ENCODE measurements at regions not wholly inside any gene's neighbourhood (a gene's known extent, or its start where the extent isn't known, plus 50 kb on each side); places are given as distances from the start of the nearest gene placed in this dataset.

- no peaks in the 10 kb centered on the region for H3K4me1 ChIP-seq (ENCODE audit: insufficient read depth, low read length)
- H3K9me3 ChIP-seq (ENCODE audit: low read depth, low read length) = no peaks in the 10 kb centered on the region
- no peaks in the 10 kb centered on the region for H3K79me2 ChIP-seq (ENCODE audit: insufficient read depth, low read length)
- H3K27ac ChIP-seq (ENCODE audit: low read depth, low read length) = no peak overlapping the region
- H3K4me3 ChIP-seq (ENCODE audit: insufficient read depth, low read length) = no peak overlapping the region
- TF ChIP-seq CTCF (IDR thresholded peaks at IDR 0.05; ENCODE audit: extremely low read depth, low read depth, low read length) = no peak
- no peaks in the 10 kb centered on the region for H3K36me3 ChIP-seq (ENCODE audit: insufficient read depth, low read length)
- no peaks in the 10 kb centered on the region for H3K27me3 ChIP-seq (ENCODE audit: insufficient read depth, low read length)
- DNase-seq (ENCODE audit: insufficient read length, low spot score, missing footprints) = no peak
- H3K4me2 ChIP-seq (ENCODE audit: insufficient read depth, low read length) = no peak overlapping the region
- no peaks in the 10 kb centered on the region for H4K20me1 ChIP-seq (ENCODE audit: insufficient read depth, low read length)
- no peak overlapping the region for H2AFZ ChIP-seq (ENCODE audit: low read length)
Observed at GRCh38 chr1:147849098-147849895, 53.3 kb upstream of the GJA8 start.

- H3K79me2 ChIP-seq (ENCODE audit: insufficient read depth, low read length) = no peaks in the 10 kb centered on the region
- H4K20me1 ChIP-seq (ENCODE audit: insufficient read depth, low read length) = no peaks in the 10 kb centered on the region
- no peaks in the 10 kb centered on the region for H3K27me3 ChIP-seq (ENCODE audit: insufficient read depth, low read length)
- no peak overlapping the region for H2AFZ ChIP-seq (ENCODE audit: low read length)
- H3K36me3 ChIP-seq (ENCODE audit: insufficient read depth, low read length) = no peaks in the 10 kb centered on the region
- no peak overlapping the region for H3K4me3 ChIP-seq (ENCODE audit: insufficient read depth, low read length)
- H3K27ac ChIP-seq (ENCODE audit: low read depth, low read length) = no peak overlapping the region
- TF ChIP-seq CTCF (IDR thresholded peaks at IDR 0.05; ENCODE audit: extremely low read depth, low read depth, low read length) = no peak
- no peaks in the 10 kb centered on the region for H3K9me3 ChIP-seq (ENCODE audit: low read depth, low read length)
- no peak overlapping the region for H3K4me2 ChIP-seq (ENCODE audit: insufficient read depth, low read length)
- no peaks in the 10 kb centered on the region for H3K4me1 ChIP-seq (ENCODE audit: insufficient read depth, low read length)
- no peak for DNase-seq (ENCODE audit: insufficient read length, low spot score, missing footprints)
Observed at GRCh38 chr1:147850737-147851136, 51.9 kb upstream of the GJA8 start.

- no peak for DNase-seq (ENCODE audit: insufficient read length, low spot score, missing footprints)
- Histone ChIP-seq H4K20me1 (ENCODE audit: insufficient read depth, low read length) (no peaks in the 10 kb centered on the region), H3K4me2 (ENCODE audit: insufficient read depth, low read length) (no peak overlapping the region), H3K27ac (ENCODE audit: low read depth, low read length) (no peak overlapping the region), H3K9me3 (ENCODE audit: low read depth, low read length) (no peaks in the 10 kb centered on the region), H2AFZ (ENCODE audit: low read length) (no peak overlapping the region), H3K36me3 (ENCODE audit: insufficient read depth, low read length) (no peaks in the 10 kb centered on the region), H3K4me3 (ENCODE audit: insufficient read depth, low read length) (no peak overlapping the region), H3K27me3 (ENCODE audit: insufficient read depth, low read length) (no peaks in the 10 kb centered on the region), H3K4me1 (ENCODE audit: insufficient read depth, low read length) (no peaks in the 10 kb centered on the region), H3K79me2 (ENCODE audit: insufficient read depth, low read length) (no peaks in the 10 kb centered on the region)
- TF ChIP-seq CTCF (IDR thresholded peaks at IDR 0.05; ENCODE audit: extremely low read depth, low read depth, low read length) = no peak
Observed at GRCh38 chr1:147851149-147851548, 51.4 kb upstream of the GJA8 start.

- Histone ChIP-seq H3K4me1 (ENCODE audit: insufficient read depth, low read length) (no peaks in the 10 kb centered on the region), H3K36me3 (ENCODE audit: insufficient read depth, low read length) (no peaks in the 10 kb centered on the region), H3K27ac (ENCODE audit: low read depth, low read length) (no peak overlapping the region), H3K79me2 (ENCODE audit: insufficient read depth, low read length) (no peaks in the 10 kb centered on the region), H3K4me3 (ENCODE audit: insufficient read depth, low read length) (no peak overlapping the region), H3K9me3 (ENCODE audit: low read depth, low read length) (no peaks in the 10 kb centered on the region), H3K27me3 (ENCODE audit: insufficient read depth, low read length) (no peaks in the 10 kb centered on the region), H4K20me1 (ENCODE audit: insufficient read depth, low read length) (no peaks in the 10 kb centered on the region), H3K4me2 (ENCODE audit: insufficient read depth, low read length) (no peak overlapping the region), H2AFZ (ENCODE audit: low read length) (no peak overlapping the region)
- no peak for TF ChIP-seq CTCF (IDR thresholded peaks at IDR 0.05; ENCODE audit: extremely low read depth, low read depth, low read length)
- DNase-seq (ENCODE audit: insufficient read length, low spot score, missing footprints) = no peak
Observed at GRCh38 chr1:147852706-147853225, 49.8 kb upstream of the GJA8 start.

Measured in osteoblast (primary cell).